ENCODE measurements at regions not wholly inside any gene's neighbourhood (a gene's known extent, or its start where the extent isn't known, plus 50 kb on each side); places are given as distances from the start of the nearest gene placed in this dataset.

DNA sequence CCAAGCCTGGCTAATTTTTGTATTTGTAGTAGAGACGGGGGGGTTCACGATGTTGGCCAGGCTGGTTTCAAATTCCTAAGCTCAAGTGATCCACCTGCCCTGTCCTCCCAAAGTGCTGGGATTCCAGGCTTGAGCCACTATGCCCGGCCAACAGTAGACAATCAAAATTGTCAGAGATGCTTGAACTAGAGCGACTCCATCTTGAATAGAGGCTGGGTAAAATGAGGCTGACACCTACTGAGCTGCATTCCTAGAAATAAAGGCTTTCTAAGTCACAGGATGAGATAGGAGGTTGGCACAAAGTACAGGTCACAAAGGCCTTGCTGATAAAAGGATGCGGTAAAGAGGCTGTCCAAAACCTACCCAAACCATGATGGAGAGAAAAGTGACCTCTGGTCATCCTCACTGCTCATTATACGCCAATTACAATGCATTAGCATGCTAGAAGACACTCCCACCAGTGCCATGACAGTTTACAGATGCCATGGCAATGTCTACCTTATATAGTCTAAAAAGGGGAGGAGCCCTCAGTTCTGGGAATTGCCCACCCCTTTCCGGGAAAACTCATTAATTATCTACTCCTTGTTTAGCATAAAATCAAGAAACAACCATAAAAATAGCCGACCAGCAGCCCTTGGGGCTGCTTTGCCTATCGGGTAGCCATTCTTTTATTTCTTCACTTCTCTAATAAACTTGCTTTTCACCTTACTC lies 134.5 kb downstream of the BAMBI start (continued):
- TF ChIP-seq, protein P1, sequence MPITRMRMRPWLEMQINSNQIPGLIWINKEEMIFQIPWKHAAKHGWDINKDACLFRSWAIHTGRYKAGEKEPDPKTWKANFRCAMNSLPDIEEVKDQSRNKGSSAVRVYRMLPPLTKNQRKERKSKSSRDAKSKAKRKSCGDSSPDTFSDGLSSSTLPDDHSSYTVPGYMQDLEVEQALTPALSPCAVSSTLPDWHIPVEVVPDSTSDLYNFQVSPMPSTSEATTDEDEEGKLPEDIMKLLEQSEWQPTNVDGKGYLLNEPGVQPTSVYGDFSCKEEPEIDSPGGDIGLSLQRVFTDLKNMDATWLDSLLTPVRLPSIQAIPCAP (CRISPR knock-in tag; IDR thresholded peaks at IDR 0.05; ENCODE audit: borderline replicate concordance) = no peak
- TF ChIP-seq TBL1XR1 (IDR thresholded peaks at IDR 0.05; ENCODE audit: low read length in 2 of 2) (no peak), TCFL5 (CRISPR knock-in tag; conservative IDR thresholded peaks at IDR 0.05) (peak; percentile 78), ZNF583 (CRISPR knock-in tag; IDR thresholded peaks at IDR 0.05) (peak; percentile 97), RBFOX2 (IDR thresholded peaks at IDR 0.05; ENCODE audit: low read depth, low read length) (no peak), ZNF79 (CRISPR knock-in tag; IDR thresholded peaks at IDR 0.05; ENCODE audit: low read depth) (peak; percentile 88), ZNF644 (tag; IDR thresholded peaks at IDR 0.05; ENCODE audit: low read depth) (peak; percentile 75; the same call in 1 of the 2 replicates), GTF2A2 (tag; IDR thresholded peaks at IDR 0.05) (peak; percentile 96), E2F3 (CRISPR knock-in tag; IDR thresholded peaks at IDR 0.05) (peak; percentile 93), DMBX1 (CRISPR knock-in tag; IDR thresholded peaks at IDR 0.05; ENCODE audit: borderline replicate concordance) (peak; percentile 99), CBX5 (IDR thresholded peaks at IDR 0.05; ENCODE audit: borderline replicate concordance, low read depth) (no peak), POLR2B (IDR thresholded peaks at IDR 0.05; ENCODE audit: low read depth, partially characterized antibody) (no peak)
- TF ChIP-seq, protein P2, sequence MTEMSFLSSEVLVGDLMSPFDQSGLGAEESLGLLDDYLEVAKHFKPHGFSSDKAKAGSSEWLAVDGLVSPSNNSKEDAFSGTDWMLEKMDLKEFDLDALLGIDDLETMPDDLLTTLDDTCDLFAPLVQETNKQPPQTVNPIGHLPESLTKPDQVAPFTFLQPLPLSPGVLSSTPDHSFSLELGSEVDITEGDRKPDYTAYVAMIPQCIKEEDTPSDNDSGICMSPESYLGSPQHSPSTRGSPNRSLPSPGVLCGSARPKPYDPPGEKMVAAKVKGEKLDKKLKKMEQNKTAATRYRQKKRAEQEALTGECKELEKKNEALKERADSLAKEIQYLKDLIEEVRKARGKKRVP (CRISPR knock-in tag; IDR thresholded peaks at IDR 0.05) = peak; percentile 80
- TF ChIP-seq, protein P3, sequence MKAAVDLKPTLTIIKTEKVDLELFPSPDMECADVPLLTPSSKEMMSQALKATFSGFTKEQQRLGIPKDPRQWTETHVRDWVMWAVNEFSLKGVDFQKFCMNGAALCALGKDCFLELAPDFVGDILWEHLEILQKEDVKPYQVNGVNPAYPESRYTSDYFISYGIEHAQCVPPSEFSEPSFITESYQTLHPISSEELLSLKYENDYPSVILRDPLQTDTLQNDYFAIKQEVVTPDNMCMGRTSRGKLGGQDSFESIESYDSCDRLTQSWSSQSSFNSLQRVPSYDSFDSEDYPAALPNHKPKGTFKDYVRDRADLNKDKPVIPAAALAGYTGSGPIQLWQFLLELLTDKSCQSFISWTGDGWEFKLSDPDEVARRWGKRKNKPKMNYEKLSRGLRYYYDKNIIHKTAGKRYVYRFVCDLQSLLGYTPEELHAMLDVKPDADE (conservative IDR thresholded peaks at IDR 0.05; ENCODE audit: control insufficient read depth, low read depth, low read length) = no peak
- TF ChIP-seq, protein P4, sequence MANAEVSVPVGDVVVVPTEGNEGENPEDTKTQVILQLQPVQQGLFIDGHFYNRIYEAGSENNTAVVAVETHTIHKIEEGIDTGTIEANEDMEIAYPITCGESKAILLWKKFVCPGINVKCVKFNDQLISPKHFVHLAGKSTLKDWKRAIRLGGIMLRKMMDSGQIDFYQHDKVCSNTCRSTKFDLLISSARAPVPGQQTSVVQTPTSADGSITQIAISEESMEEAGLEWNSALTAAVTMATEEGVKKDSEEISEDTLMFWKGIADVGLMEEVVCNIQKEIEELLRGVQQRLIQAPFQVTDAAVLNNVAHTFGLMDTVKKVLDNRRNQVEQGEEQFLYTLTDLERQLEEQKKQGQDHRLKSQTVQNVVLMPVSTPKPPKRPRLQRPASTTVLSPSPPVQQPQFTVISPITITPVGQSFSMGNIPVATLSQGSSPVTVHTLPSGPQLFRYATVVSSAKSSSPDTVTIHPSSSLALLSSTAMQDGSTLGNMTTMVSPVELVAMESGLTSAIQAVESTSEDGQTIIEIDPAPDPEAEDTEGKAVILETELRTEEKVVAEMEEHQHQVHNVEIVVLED (CRISPR knock-in tag; IDR thresholded peaks at IDR 0.05) = peak; percentile 61
- TF ChIP-seq, protein P5, sequence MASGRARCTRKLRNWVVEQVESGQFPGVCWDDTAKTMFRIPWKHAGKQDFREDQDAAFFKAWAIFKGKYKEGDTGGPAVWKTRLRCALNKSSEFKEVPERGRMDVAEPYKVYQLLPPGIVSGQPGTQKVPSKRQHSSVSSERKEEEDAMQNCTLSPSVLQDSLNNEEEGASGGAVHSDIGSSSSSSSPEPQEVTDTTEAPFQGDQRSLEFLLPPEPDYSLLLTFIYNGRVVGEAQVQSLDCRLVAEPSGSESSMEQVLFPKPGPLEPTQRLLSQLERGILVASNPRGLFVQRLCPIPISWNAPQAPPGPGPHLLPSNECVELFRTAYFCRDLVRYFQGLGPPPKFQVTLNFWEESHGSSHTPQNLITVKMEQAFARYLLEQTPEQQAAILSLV (tag; IDR thresholded peaks at IDR 0.05) = peak; percentile 98
- TF ChIP-seq, protein P6, sequence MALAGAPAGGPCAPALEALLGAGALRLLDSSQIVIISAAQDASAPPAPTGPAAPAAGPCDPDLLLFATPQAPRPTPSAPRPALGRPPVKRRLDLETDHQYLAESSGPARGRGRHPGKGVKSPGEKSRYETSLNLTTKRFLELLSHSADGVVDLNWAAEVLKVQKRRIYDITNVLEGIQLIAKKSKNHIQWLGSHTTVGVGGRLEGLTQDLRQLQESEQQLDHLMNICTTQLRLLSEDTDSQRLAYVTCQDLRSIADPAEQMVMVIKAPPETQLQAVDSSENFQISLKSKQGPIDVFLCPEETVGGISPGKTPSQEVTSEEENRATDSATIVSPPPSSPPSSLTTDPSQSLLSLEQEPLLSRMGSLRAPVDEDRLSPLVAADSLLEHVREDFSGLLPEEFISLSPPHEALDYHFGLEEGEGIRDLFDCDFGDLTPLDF (CRISPR knock-in tag; IDR thresholded peaks at IDR 0.05) = no peak
- TF ChIP-seq, protein P7, sequence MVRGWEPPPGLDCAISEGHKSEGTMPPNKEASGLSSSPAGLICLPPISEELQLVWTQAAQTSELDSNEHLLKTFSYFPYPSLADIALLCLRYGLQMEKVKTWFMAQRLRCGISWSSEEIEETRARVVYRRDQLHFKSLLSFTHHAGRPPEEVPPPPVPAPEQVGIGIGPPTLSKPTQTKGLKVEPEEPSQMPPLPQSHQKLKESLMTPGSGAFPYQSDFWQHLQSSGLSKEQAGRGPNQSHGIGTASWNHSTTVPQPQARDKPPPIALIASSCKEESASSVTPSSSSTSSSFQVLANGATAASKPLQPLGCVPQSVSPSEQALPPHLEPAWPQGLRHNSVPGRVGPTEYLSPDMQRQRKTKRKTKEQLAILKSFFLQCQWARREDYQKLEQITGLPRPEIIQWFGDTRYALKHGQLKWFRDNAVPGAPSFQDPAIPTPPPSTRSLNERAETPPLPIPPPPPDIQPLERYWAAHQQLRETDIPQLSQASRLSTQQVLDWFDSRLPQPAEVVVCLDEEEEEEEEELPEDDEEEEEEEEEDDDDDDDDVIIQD (CRISPR knock-in tag; IDR thresholded peaks at IDR 0.05) = peak; percentile 87
